Caco-2 (cell line): ENCODE measurements at regions not wholly inside any gene's neighbourhood (a gene's known extent, or its start where the extent isn't known, plus 50 kb on each side); places are given as distances from the start of the nearest gene placed in this dataset.

Source experiments
- BruUV-seq: library from RNA; stranded (reverse); fragments of 400-500 nt; replicated peaks from 2 replicates; lab custom pipeline; 2021; lab: Mats Ljungman, UMichigan
- CTCF ChIA-PET: fragments of 300-600 bp; sonication (Branson Sonifier 250); formaldehyde crosslinking; loops from one replicate; lab custom pipeline; 2022; ENCODE audit warnings: antibody characterized with exemption; lab: Charles Lee
- POLR2A ChIA-PET: fragments of 300-600 bp; sonication (Branson Sonifier 250); formaldehyde crosslinking; loops from one replicate; lab custom pipeline; 2022; ENCODE audit warnings: antibody characterized with exemption; lab: Charles Lee
- DNase-seq, 2 experiments: peaks; one replicate each; pipeline versions ENCODE4 v3.0.0 to v3.0.0-alpha.2; 2020 to 2022
- H3K27me3 ChIP-seq: replicated peaks from 2 replicates; pipeline ENCODE4 v1.6.0; 2011; ENCODE audit warnings: low read length; ENCODE audit not compliant: control insufficient read depth, insufficient read depth
- H3K36me3 ChIP-seq: 2 replicates; pipeline ENCODE4 v1.5.1; 2011; ENCODE audit warnings: low read length; ENCODE audit not compliant: control insufficient read depth, insufficient read depth
- H3K4me1 ChIP-seq: fragments of 250-450 bp; sonication (Bioruptor Pico); 2 replicates; pipeline ENCODE4 v1.5.1; 2020; ENCODE audit warnings: mild to moderate bottlenecking
- H3K4me3 ChIP-seq: 2 replicates; pipeline ENCODE4 v1.5.1; 2011; ENCODE audit warnings: low read depth, mild to moderate bottlenecking, control low read depth, low read length
- H3K9me3 ChIP-seq: fragments of 250-450 bp; sonication (Bioruptor Pico); 2 replicates; pipeline ENCODE4 v1.5.1; 2020; ENCODE audit warnings: mild to moderate bottlenecking, moderate library complexity
- H3K27ac Mint-ChIP-seq: one replicate; pipeline ENCODE4 v1.8.0; 2022; ENCODE audit warnings: mixed read lengths; ENCODE audit not compliant: unreplicated experiment
- H3K27me3 Mint-ChIP-seq: one replicate; pipeline ENCODE4 v1.8.0; 2022; ENCODE audit warnings: mixed read lengths; ENCODE audit not compliant: insufficient read depth, unreplicated experiment
- H3K36me3 Mint-ChIP-seq: one replicate; pipeline ENCODE4 v1.8.0; 2022; ENCODE audit warnings: mild to moderate bottlenecking, mixed read lengths; ENCODE audit not compliant: insufficient read depth, unreplicated experiment
- H3K4me1 Mint-ChIP-seq: one replicate; pipeline ENCODE4 v1.8.0; 2022; ENCODE audit warnings: low read depth, mixed read lengths; ENCODE audit not compliant: unreplicated experiment
- H3K4me3 Mint-ChIP-seq: one replicate; pipeline ENCODE4 v1.8.0; 2022; ENCODE audit warnings: mild to moderate bottlenecking, moderate library complexity, mixed read lengths; ENCODE audit not compliant: unreplicated experiment
- H3K9me3 Mint-ChIP-seq: one replicate; pipeline ENCODE4 v1.8.0; 2022; ENCODE audit warnings: mixed read lengths; ENCODE audit not compliant: unreplicated experiment
- CTCF ChIP-seq, 2 experiments: fragments of 200-600 bp in 1 of 2; IDR thresholded peaks; 1 replicate in 1 of 2; 2 replicates in 1 of 2; pipeline versions ENCODE4 v1.5.1 to v1.8.0; 2011 to 2022; ENCODE audit warnings: antibody characterized with exemption in 1 of 2, control low read depth in 1 of 2, inconsistent platforms in 1 of 2, low read depth in 1 of 2, low read length in 1 of 2, mild to moderate bottlenecking in 1 of 2, moderate library complexity in 1 of 2; ENCODE audit not compliant: insufficient read depth in 1 of 2, severe bottlenecking in 1 of 2, unreplicated experiment in 1 of 2
- intact Hi-C: fragments of 100-400 bp; cut with micrococcal nuclease; formaldehyde crosslinking; loops from one replicate; pipeline ENCODE4 v1.10.0; 2022; ENCODE audit not compliant: unreplicated experiment

GRCh38 chr15:69792823-69793222 lies 304.9 kb downstream of the TLE3 start:
- BruUV-seq, result no TSS peak
- DNase-seq, result no peak
- ChIA-PET CTCF (no interaction called here), POLR2A (interaction anchor here (0.6 kb wide), 1 partner anchor 10 kb away, joined by 3 read pairs; no protein-coding TSS in a partner anchor)
- intact Hi-C loops, result no loop called here
- Histone ChIP-seq H3K36me3 (no peaks in the 10 kb centered on the region), H3K9me3 (no peaks in the 10 kb centered on the region), H3K4me3 (no peak overlapping the region), H3K27me3 (no peaks in the 10 kb centered on the region), H3K4me1 (peaks cover 6% of the 10 kb centered on the region; the same call in 1 of the 2 replicates)
- no peak overlapping the region for H3K4me3 Mint-ChIP-seq
- TF ChIP-seq CTCF (IDR thresholded peaks at IDR 0.05; ENCODE audit: insufficient read depth in 1 of 2, low read depth in 1 of 2, low read length in 1 of 2, severe bottlenecking in 1 of 2, unreplicated experiment in 1 of 2), result no peak
- H3K9me3 Mint-ChIP-seq, result no peaks in the 10 kb centered on the region
- no peaks in the 10 kb centered on the region for H3K4me1 Mint-ChIP-seq
- H3K27ac Mint-ChIP-seq, result no peak overlapping the region
- H3K36me3 Mint-ChIP-seq, result no peaks in the 10 kb centered on the region
- H3K27me3 Mint-ChIP-seq, result no peaks in the 10 kb centered on the region

- peaks cover 6% of the 10 kb centered on the region; the same call in 1 of the 2 replicates for H3K4me1 ChIP-seq
- no peaks in the 10 kb centered on the region for H3K27me3 ChIP-seq
- BruUV-seq, result no TSS peak
- no peak for DNase-seq
- H3K27me3 Mint-ChIP-seq, result no peaks in the 10 kb centered on the region
- POLR2A ChIA-PET, result interaction anchor here (0.6 kb wide), 1 partner anchor 10 kb away, joined by 3 read pairs; no protein-coding TSS in a partner anchor
- no peaks in the 10 kb centered on the region for H3K36me3 ChIP-seq
- no peak for TF ChIP-seq CTCF (IDR thresholded peaks at IDR 0.05; ENCODE audit: insufficient read depth in 1 of 2, low read depth in 1 of 2, low read length in 1 of 2, severe bottlenecking in 1 of 2, unreplicated experiment in 1 of 2)
- no peaks in the 10 kb centered on the region for H3K36me3 Mint-ChIP-seq
- no peak overlapping the region for H3K4me3 Mint-ChIP-seq
- H3K27ac Mint-ChIP-seq, result no peak overlapping the region
- intact Hi-C loops, result no loop called here
- CTCF ChIA-PET, result no interaction called here
- H3K4me3 ChIP-seq, result no peak overlapping the region
- H3K9me3 ChIP-seq, result no peaks in the 10 kb centered on the region
- no peaks in the 10 kb centered on the region for H3K4me1 Mint-ChIP-seq
- H3K9me3 Mint-ChIP-seq, result no peaks in the 10 kb centered on the region
Measured at GRCh38 chr15:69793431-69793780, 304.3 kb downstream of the TLE3 start.

- Mint-ChIP-seq H3K27ac (no peak overlapping the region), H3K27me3 (no peaks in the 10 kb centered on the region), H3K9me3 (no peaks in the 10 kb centered on the region), H3K4me3 (no peak overlapping the region), H3K4me1 (no peaks in the 10 kb centered on the region), H3K36me3 (no peaks in the 10 kb centered on the region)
- TF ChIP-seq CTCF (IDR thresholded peaks at IDR 0.05; ENCODE audit: insufficient read depth in 1 of 2, low read depth in 1 of 2, low read length in 1 of 2, severe bottlenecking in 1 of 2, unreplicated experiment in 1 of 2), result no peak
- CTCF ChIA-PET, result no interaction called here
- POLR2A ChIA-PET, result no interaction called here
- Histone ChIP-seq H3K36me3 (no peaks in the 10 kb centered on the region), H3K4me3 (no peak overlapping the region), H3K27me3 (no peaks in the 10 kb centered on the region), H3K4me1 (peaks cover 6% of the 10 kb centered on the region; the same call in 1 of the 2 replicates), H3K9me3 (no peaks in the 10 kb centered on the region)
- intact Hi-C loops, result no loop called here
- no peak for DNase-seq
- no TSS peak for BruUV-seq
Measured at GRCh38 chr15:69793781-69794451, 303.8 kb downstream of the TLE3 start.
